Skeletal muscle satellite cell (primary cell): ENCODE measurements at regions not wholly inside any gene's neighbourhood (a gene's known extent, or its start where the extent isn't known, plus 50 kb on each side); places are given as distances from the start of the nearest gene placed in this dataset.

Experiments
- H3K27me3 ChIP-seq: 2 replicates; pipeline ENCODE4 v1.7.0; 2013; ENCODE audit warnings: low read length; ENCODE audit not compliant: control insufficient read depth, insufficient read depth
- H3K36me3 ChIP-seq: 2 replicates; pipeline ENCODE4 v1.7.0; 2013; ENCODE audit warnings: mild to moderate bottlenecking, control low read depth, low read length; ENCODE audit not compliant: insufficient read depth
- H3K4me1 ChIP-seq: 2 replicates; pipeline ENCODE4 v1.7.0; 2013; ENCODE audit warnings: low read length; ENCODE audit not compliant: control insufficient read depth, insufficient read depth
- H3K4me2 ChIP-seq: 2 replicates; pipeline ENCODE4 v1.7.0; 2013; ENCODE audit warnings: mild to moderate bottlenecking, low read length
- H3K4me3 ChIP-seq: 2 replicates; pipeline ENCODE4 v1.7.0; 2013; ENCODE audit warnings: low read length
- H3K9ac ChIP-seq: 2 replicates; pipeline ENCODE4 v1.7.0; 2013; ENCODE audit warnings: mild to moderate bottlenecking, low read depth, low read length, moderate library complexity
- H3K9me3 ChIP-seq: replicated peaks from 2 replicates; pipeline ENCODE4 v1.7.0; 2013; ENCODE audit warnings: mild to moderate bottlenecking, control low read depth, low read length

DNA sequence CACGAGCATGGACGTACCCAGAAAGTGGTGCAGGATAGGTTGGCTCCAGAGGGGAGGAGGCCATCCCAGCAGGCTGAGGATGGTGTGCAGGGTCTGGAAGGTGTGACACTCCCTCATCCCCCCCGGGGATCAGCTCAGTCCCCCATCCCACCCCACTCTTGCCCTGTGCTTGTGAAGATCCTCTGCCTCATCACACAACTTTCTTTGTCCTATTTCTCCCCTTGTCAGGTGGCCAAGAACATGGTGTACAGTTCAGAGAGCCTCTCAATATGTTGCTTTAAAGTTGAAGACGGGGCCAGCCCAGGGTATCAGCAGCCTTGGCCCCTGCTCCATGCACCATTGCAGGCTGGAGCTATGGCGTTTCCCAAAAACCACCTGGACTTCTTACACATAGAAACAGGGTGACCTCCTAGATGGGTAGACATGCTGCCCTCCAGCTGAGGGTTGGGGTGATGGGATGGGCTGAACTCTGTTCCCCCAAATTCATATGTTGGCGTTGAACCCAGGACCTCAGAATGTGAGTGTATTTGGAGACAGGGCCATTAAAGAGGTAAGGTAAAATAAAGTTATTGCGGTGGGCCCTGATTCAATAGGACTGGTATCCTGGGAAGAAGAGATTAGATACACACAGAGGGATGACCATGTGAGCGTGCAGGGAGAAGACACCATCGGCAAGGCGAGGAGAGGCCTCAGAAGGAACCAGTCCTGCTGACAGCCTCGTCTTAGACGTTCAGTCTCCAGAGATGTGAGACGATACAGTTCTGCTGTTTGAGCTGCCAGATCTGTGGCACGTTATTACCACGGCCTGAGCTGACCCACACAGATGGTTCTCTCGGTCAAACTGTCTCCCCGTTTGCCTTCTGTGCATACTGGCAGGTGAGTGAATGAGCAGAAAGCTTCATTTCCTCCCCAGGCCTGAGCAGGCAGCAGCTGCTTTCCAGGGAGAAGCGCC, 272.5 kb downstream of the GADD45G start:
- no peaks in the 10 kb centered on the region for H3K27me3 ChIP-seq
- H3K4me2 ChIP-seq = no peak overlapping the region
- no peaks in the 10 kb centered on the region for H3K36me3 ChIP-seq
- no peak overlapping the region for H3K4me3 ChIP-seq
- no peaks in the 10 kb centered on the region for H3K9me3 ChIP-seq
- H3K9ac ChIP-seq = no peak overlapping the region
- H3K4me1 ChIP-seq = peaks cover 18% of the 10 kb centered on the region

DNA sequence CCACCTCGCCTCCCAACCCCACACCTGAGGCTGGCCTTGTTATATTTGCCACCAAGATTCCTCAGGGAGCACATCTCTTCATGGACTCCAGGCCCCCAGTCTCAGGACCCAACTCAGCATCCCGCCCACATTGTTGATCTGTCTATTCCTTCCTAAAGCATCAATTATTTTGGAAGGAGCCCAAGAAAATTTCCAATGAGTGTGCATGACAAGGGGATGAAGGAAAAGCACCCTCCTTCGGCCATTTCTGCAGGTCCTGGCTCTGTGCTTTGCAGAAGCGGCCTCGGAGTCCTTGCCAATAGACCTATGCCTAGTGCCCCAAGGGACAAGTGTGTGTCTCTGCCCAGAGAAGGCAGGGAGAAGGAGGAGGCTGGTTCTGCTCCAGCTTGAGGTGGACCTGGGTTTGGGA, 273.2 kb downstream of the GADD45G start:
- Histone ChIP-seq H3K4me2 (no peak overlapping the region), H3K4me1 (peaks cover 18% of the 10 kb centered on the region), H3K9me3 (no peaks in the 10 kb centered on the region), H3K27me3 (no peaks in the 10 kb centered on the region), H3K36me3 (no peaks in the 10 kb centered on the region), H3K4me3 (no peak overlapping the region), H3K9ac (no peak overlapping the region)

DNA sequence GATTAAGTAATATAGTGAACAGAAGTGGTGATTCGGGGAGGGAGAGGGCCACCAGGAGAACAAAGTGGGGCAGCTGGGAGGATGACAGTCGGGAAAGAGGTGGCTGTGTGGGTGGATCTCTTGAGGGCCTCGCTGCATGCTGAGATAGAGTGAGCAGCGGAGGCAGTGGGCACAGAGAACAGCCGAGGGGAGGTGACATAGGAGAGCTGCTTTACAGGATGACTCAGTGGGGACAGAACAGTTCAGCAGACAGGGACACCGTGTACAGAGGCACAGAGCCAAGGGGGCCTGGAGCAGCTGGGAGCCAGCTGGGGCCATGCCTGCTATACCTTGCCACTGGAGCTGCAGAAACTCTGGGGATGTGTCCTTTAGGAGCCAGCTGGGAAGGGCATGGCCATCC, 273.9 kb downstream of the GADD45G start:
- Histone ChIP-seq H3K9me3 (no peaks in the 10 kb centered on the region), H3K27me3 (no peaks in the 10 kb centered on the region), H3K4me2 (peak overlapping the region; percentile 20), H3K36me3 (no peaks in the 10 kb centered on the region), H3K4me1 (peaks cover 18% of the 10 kb centered on the region), H3K9ac (no peak overlapping the region), H3K4me3 (no peak overlapping the region)

DNA sequence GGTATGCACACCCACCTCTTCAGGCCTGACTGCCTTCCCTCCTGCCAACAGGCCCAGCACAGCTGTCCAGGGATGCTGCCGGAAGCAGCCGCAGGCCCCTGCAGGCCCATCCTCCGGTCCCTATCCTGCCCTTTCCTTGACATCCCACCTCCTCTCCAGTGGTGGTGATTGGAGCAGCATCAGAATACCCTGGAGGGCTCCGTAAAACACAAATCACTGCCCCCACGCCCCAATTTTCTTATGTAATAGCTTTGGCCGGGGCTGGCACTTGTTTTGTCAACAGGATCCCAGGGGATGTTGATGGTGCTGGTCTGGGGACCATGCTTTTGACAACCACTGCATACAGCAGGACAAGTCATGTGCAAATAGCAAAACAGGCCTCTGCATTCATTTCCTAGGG, 274.5 kb downstream of the GADD45G start:
- Histone ChIP-seq H3K4me3 (no peak overlapping the region), H3K36me3 (no peaks in the 10 kb centered on the region), H3K9me3 (no peaks in the 10 kb centered on the region), H3K4me1 (peaks cover 18% of the 10 kb centered on the region), H3K27me3 (no peaks in the 10 kb centered on the region), H3K4me2 (peak overlapping the region; percentile 20), H3K9ac (no peak overlapping the region)

DNA sequence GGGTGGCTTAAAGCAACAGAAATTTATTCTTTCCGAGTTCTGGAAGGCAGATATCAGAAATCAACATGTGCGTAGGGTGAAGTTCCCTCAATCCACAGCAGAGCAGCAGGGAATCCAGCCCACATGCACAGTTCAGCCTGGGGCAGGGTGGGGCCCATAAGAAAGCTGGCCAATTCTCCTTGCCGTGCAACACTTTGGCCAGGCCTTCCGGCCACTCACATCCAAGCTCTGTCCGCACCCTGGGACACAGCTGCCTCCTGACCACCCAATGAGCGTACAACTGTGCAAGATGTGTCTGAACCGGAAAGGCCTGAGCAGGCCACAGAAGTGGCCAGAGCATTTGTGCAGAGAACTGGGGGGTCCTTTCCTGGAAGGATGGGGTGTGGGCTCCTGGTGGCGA, 274.9 kb downstream of the GADD45G start:
- Histone ChIP-seq H3K36me3 (no peaks in the 10 kb centered on the region), H3K9ac (no peak overlapping the region), H3K9me3 (no peaks in the 10 kb centered on the region), H3K27me3 (no peaks in the 10 kb centered on the region), H3K4me2 (no peak overlapping the region), H3K4me3 (no peak overlapping the region), H3K4me1 (peaks cover 18% of the 10 kb centered on the region)

DNA sequence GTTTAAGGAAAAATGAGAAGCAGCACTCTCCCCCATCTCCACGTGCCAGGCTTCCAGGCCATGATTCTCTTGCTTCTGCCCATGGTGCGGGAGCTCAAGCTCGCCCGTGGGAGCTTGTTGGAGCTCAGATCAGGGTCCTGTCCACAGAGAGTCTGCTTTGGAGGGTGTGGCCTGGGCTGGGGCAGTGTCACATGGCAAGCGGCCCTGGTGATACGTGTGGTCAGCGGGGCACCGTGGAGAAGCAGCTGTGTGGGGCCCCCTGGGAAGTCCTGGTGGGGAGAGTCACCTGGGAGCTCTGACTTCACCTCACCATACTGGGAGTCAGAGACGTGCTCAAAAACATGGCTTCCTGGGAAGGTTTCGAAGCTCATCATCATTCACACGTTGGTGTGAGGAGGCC, 275.3 kb downstream of the GADD45G start:
- no peak overlapping the region for H3K9ac ChIP-seq
- H3K4me1 ChIP-seq = peaks cover 18% of the 10 kb centered on the region
- no peaks in the 10 kb centered on the region for H3K36me3 ChIP-seq
- no peak overlapping the region for H3K4me2 ChIP-seq
- H3K4me3 ChIP-seq = no peak overlapping the region
- no peaks in the 10 kb centered on the region for H3K9me3 ChIP-seq
- no peaks in the 10 kb centered on the region for H3K27me3 ChIP-seq

DNA sequence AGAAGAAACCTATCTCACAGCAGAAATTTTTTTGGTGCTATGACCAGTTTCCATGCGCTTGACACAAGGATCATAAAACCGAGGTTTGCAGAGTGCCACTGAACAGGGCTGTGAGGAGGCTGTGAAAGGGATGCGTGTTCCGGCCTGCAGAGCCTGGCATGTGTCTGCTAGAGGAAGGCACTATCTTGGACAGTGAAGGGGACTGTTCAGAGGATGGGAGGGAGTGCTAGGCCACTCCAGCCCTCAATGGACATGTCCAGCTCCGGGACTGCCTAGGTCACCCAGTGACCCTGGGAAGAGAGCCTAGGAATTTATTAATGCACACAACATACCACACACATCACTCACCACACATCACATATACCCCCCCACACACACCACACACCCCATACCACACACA, 275.9 kb downstream of the GADD45G start:
- H3K27me3 ChIP-seq = no peaks in the 10 kb centered on the region
- no peak overlapping the region for H3K9ac ChIP-seq
- no peak overlapping the region for H3K4me3 ChIP-seq
- H3K9me3 ChIP-seq = no peaks in the 10 kb centered on the region
- no peaks in the 10 kb centered on the region for H3K36me3 ChIP-seq
- H3K4me2 ChIP-seq = no peak overlapping the region
- H3K4me1 ChIP-seq = peaks cover 18% of the 10 kb centered on the region

DNA sequence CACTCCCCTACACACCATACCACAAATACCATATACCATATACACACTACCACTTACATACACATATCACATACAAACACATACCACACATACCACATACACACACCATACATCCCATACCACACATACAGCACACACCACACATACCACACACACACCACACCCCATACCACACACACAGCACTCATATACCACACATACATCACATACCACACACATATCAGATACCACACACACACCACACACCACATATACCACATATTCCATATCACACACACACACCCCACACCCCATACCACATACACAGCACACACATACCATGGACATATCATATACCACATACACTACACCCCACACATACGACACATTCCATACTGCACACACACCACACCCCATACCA, 276.6 kb downstream of the GADD45G start:
- Histone ChIP-seq H3K36me3 (no peaks in the 10 kb centered on the region), H3K4me2 (no peak overlapping the region), H3K4me1 (peaks cover 18% of the 10 kb centered on the region), H3K9me3 (no peaks in the 10 kb centered on the region), H3K9ac (no peak overlapping the region), H3K27me3 (no peaks in the 10 kb centered on the region), H3K4me3 (no peak overlapping the region)

DNA sequence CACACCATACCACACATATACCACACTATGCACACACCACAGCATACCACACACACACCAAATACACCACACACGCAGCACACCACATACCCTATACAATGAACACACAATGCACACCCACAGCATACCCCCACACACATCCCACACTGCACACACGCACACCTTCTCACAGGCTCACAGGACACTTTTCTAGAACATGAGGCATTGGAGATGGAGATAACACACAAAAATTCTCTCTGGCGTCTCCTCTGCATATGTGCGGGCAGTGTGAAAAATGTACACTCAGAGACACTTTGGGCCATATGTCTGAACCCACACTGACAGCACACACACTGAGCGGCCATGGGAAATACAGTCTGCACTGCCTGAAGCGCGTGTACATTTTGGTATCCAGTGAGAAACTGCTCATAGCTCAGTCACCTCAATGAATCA, 278.1 kb downstream of the GADD45G start:
- Histone ChIP-seq H3K4me3 (no peak overlapping the region), H3K36me3 (no peaks in the 10 kb centered on the region), H3K27me3 (no peaks in the 10 kb centered on the region), H3K9me3 (no peaks in the 10 kb centered on the region), H3K4me2 (no peak overlapping the region), H3K9ac (no peak overlapping the region), H3K4me1 (peaks cover 18% of the 10 kb centered on the region)

DNA sequence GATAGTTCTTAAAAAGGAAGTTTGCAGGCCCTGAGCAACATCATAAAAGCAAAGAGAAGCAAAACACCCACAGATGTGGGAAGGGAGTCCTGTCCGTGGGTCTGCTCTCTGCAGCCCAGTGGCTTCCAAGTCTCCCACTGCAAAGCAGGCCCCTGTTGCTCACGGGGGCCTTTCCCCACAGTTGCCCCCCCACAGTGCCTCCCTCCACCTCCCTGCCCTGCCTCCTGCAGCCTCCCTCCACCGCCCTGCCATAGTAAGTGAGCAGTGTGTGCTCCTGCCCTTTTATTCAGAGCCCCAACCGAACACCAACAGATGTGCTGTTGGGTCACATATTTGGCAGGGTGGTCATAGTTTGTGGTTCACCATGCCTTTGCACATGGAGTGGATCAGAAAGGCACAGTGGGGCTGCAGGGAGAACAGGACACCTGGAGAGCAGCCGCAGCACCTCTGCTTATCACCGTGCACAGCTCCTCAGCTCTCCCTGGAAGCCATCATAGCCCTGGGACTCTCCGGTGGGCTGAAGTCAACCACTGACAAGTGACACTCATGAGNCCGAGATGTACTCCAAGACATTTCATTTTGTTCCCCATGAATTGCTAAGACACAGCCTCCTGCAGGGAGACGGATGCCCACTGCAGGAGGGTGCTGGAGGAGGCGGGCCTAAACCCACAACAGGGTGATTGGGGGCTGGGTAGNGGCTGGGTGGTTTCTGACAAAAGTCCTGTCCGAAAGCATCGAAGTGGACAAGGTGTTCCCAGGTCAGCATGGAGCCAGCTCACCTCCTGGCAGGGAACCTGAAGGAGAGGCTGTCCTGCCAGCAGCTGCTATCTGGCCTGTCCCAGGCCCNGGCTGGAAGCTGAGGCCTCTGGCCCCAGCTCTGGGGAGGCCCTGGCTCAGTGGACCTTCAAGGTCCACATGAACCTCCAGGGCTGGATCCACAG, 278.9 kb downstream of the GADD45G start:
- Histone ChIP-seq H3K4me1 (peaks cover 12% of the 10 kb centered on the region), H3K27me3 (no peaks in the 10 kb centered on the region), H3K4me2 (no peak overlapping the region), H3K4me3 (no peak overlapping the region), H3K36me3 (no peaks in the 10 kb centered on the region), H3K9me3 (no peaks in the 10 kb centered on the region), H3K9ac (no peak overlapping the region)

DNA sequence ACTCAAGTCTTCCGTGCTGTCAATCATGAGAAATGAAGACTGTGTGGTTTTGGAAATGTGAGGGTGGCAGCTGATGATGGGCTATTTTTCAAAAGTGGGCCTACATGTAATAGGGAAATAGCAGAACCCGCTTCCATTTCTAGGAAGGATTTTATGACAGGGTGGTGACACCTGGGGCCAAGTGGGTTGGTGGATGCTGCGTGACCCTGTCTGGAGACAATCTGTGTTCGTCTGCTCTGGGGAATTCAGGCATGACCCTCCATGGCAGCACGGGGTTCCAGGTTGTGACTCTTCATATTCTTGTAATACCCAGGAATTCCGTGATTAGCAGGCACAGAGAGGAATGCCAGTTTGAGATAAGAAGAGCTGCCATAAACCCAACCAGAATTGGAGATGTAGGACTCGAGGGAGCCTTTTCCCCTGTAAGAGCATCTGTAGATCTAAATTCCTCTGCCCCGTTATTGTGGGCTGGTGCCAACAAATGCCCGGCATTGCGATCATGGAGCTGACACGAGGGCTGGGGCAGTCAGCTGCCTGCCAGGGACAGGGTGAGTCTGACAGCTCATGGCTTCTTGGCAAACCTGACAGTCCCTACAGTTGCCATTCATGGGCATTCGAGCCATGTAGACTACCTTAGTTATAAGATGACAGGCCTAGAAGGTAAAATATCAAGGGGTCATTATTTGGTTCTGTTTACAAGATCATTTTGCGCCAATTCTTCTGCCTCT, 279.7 kb downstream of the GADD45G start:
- H3K4me3 ChIP-seq = no peak overlapping the region
- no peak overlapping the region for H3K4me2 ChIP-seq
- H3K36me3 ChIP-seq = no peaks in the 10 kb centered on the region
- H3K27me3 ChIP-seq = no peaks in the 10 kb centered on the region
- H3K9ac ChIP-seq = no peak overlapping the region
- peaks cover 5% of the 10 kb centered on the region for H3K4me1 ChIP-seq
- no peaks in the 10 kb centered on the region for H3K9me3 ChIP-seq
